ENCODE measurements at regions not wholly inside any gene's neighbourhood (a gene's known extent, or its start where the extent isn't known, plus 50 kb on each side); places are given as distances from the start of the nearest gene placed in this dataset.

DNA sequence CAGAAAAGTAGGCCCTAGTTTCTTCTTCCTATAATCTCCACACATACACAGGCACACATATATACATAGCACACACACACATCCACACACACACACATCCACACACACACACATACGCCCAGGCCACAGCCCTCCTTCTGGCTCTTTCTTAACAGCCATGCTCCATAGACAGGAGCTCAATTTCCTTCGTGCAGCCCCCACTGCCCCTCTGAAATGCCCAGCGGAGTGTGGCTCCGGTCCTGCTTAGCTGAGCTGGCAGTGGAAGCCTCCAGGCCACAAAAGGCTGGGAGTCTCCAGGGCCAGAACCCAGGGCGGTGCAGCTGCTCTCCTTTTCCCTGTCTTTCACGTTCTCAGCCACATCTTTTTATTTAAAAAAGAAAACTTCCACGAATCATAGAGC lies 282.9 kb upstream of the IGFBP3 start:
- TF ChIP-seq, protein P1, sequence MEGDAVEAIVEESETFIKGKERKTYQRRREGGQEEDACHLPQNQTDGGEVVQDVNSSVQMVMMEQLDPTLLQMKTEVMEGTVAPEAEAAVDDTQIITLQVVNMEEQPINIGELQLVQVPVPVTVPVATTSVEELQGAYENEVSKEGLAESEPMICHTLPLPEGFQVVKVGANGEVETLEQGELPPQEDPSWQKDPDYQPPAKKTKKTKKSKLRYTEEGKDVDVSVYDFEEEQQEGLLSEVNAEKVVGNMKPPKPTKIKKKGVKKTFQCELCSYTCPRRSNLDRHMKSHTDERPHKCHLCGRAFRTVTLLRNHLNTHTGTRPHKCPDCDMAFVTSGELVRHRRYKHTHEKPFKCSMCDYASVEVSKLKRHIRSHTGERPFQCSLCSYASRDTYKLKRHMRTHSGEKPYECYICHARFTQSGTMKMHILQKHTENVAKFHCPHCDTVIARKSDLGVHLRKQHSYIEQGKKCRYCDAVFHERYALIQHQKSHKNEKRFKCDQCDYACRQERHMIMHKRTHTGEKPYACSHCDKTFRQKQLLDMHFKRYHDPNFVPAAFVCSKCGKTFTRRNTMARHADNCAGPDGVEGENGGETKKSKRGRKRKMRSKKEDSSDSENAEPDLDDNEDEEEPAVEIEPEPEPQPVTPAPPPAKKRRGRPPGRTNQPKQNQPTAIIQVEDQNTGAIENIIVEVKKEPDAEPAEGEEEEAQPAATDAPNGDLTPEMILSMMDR (conservative IDR thresholded peaks at IDR 0.05; ENCODE audit: low read depth) = no peak
- DNase-seq (ENCODE audit: low spot score) = no peak
- ChIA-PET POLR2A (ENCODE audit: low non-redundant PET) (no interaction called here), CTCF (no interaction called here)
- no peak overlapping the region for H3K27ac ChIP-seq

- CTCF ChIA-PET = no interaction called here
Observed at GRCh38 chr7:46202379-46202778, 281.3 kb upstream of the IGFBP3 start.

DNA sequence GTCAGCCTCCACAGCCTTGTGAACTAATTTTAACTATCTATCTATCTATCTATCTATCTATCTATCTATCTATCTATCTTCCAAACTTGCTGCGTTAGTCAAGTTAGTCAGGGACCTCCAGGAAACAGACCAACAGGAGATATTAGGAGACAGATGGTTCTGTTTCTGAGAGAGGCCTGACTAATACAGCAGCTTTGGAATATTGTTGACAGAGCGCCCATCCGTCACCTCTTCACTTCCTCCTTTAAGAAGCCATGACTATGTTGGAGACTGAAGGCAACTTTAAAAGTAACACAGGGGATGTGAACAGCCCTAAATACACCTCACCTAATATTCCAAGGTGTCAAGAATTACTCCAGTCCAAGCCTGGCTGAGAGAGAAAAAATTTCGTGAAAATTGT lies 280.9 kb upstream of the IGFBP3 start:
- CTCF ChIA-PET = no interaction called here

More at GRCh38 chr7:46202379-46202778, 281.3 kb upstream of the IGFBP3 start:
- no peak for DNase-seq (ENCODE audit: low spot score)
- H3K27ac ChIP-seq = no peak overlapping the region
- POLR2A ChIA-PET (ENCODE audit: low non-redundant PET) = no interaction called here
- TF ChIP-seq, protein P1 (conservative IDR thresholded peaks at IDR 0.05; ENCODE audit: low read depth) = no peak

GRCh38 chr7:46198701-46199100 lies 277.6 kb upstream of the IGFBP3 start:
- TF ChIP-seq, protein P1 (conservative IDR thresholded peaks at IDR 0.05; ENCODE audit: low read depth) = no peak

More for the DNA sequence above, 280.9 kb upstream of the IGFBP3 start:
- no peak for DNase-seq (ENCODE audit: low spot score)
- POLR2A ChIA-PET (ENCODE audit: low non-redundant PET) = no interaction called here
- H3K27ac ChIP-seq = no peak overlapping the region
- TF ChIP-seq, protein P1 (conservative IDR thresholded peaks at IDR 0.05; ENCODE audit: low read depth) = no peak

DNA sequence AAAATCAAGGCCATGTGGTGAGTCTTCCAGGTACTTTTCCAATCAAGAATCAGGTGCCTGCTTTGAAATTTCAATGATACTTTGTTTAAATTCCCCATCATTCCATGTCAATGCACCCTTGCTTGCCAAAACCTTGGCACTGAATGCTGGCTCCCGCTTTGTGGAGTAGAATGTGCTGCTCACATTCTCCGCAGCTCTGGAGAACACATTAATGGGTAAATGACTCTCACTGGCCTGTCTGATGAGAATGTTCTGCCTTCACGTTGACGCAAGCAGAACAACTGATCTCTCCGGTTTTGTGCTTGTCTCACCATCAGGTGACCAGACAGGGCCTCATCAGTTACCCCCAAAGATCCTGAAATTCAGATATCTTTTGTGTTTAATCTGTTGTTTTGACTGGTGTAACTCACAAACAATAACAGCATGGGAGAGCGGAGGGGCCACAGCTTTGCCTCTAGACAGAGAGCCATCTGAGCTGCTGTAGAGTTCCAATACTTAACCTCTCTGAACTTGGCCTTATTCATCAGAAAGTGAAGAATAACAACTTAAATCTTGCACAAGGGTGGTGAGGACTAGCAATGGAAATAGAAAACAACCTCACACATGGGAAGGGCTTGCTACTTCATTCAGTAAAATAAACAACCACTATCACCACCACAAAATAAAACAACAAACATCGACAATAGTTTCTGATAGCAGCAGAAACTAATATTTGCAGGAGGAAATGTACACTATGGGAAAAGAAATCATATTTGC lies 276.9 kb upstream of the IGFBP3 start:
- no peak overlapping the region for H3K27ac ChIP-seq
- CTCF ChIA-PET = interaction anchor here (0.5 to 0.7 kb wide), 2 partner anchors 33 to 1913 kb away, joined by 3 to 4 read pairs; no protein-coding TSS in a partner anchor
- POLR2A ChIA-PET (ENCODE audit: low non-redundant PET) = no interaction called here
- no peak for DNase-seq (ENCODE audit: low spot score)
- TF ChIP-seq, protein P1 (conservative IDR thresholded peaks at IDR 0.05; ENCODE audit: low read depth) = no peak

More at GRCh38 chr7:46198701-46199100, 277.6 kb upstream of the IGFBP3 start:
- DNase-seq (ENCODE audit: low spot score) = no peak
- ChIA-PET CTCF (interaction anchor here (0.7 kb wide), 1 partner anchor 1912 kb away, joined by 3 read pairs; no protein-coding TSS in a partner anchor), POLR2A (ENCODE audit: low non-redundant PET) (no interaction called here)
- H3K27ac ChIP-seq = no peak overlapping the region

GRCh38 chr7:46195934-46196333 lies 274.9 kb upstream of the IGFBP3 start:
- ChIA-PET POLR2A (ENCODE audit: low non-redundant PET) (no interaction called here), CTCF (interaction anchor here (0.6 to 0.7 kb wide), 2 partner anchors 166 to 342 kb away, joined by 3 read pairs; no protein-coding TSS in a partner anchor)
- no peak for DNase-seq (ENCODE audit: low spot score)
- TF ChIP-seq, protein P1 (conservative IDR thresholded peaks at IDR 0.05; ENCODE audit: low read depth) = no peak
- H3K27ac ChIP-seq = no peak overlapping the region

Data from RWPE1 (cell line).